ENCODE measurements at regions not wholly inside any gene's neighbourhood (a gene's known extent, or its start where the extent isn't known, plus 50 kb on each side); places are given as distances from the start of the nearest gene placed in this dataset.

DNA sequence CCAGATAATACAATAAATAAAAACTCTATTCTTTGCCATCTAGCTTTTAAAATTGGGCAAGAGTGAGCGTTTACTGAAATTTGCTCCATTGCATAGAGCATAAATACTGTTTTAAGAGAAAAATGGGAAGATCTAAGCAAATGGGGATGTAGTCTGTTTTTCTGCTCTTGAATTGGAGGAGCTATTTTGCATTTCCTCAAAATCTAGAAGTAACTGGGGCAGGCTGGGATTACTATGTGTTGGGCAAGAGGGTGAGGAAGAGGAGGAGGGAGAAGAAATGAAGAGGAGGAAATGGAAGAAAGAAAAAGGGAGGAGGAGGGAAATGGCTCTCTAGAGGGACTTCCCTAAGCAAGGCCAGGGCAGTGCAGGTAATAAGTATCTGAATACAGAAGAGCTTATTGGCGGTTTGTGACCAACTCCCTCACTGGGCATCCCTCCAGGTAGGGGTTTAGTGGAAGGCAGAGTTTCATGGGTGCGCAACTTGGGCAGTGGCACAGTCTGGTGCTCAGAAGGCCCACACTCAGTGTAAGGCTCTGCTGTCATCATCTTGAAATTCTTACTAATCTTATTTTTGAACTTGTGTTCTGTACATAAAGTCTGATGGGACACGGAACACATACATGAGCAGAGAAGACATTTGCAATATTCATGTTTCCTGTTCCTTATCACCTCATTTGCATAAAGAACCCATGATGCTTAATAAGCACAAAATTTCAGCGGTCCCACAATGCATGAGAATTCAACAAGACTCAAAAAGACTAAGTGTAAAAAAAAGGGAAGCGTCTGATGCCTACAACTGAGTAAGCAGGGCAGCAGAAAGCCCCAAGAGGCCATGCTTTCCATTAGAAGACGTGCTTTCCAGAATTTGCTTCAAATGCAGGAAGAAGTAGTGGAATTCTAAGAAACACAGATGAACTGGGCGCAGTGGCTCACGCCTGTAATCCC is 116.9 kb downstream of the EVX1 start:
- TF ChIP-seq CTCF (IDR thresholded peaks at IDR 0.05) (no peak), EZH2 (IDR thresholded peaks at IDR 0.05) (no peak), EZH2phosphoT487 (IDR thresholded peaks at IDR 0.05) (no peak)

Measured in neural progenitor cell (in vitro differentiated cells).